SK-N-SH treated with all-trans-retinoic acid at 6 μM for 48 hours (cell line): ENCODE measurements at regions not wholly inside any gene's neighbourhood (a gene's known extent, or its start where the extent isn't known, plus 50 kb on each side); places are given as distances from the start of the nearest gene placed in this dataset.

Experiments
- ATAC-seq: fragments of 200-7000 bp; cut with Tn5 transposase; 3 replicates; pipeline ENCODE4 v1.9.1; 2020; ENCODE audit warnings: mild to moderate bottlenecking, moderate library complexity
- ARNTL ChIP-seq: fragments of 450-650 bp; formaldehyde crosslinking; IDR thresholded peaks from 2 replicates; pipeline ENCODE4 v1.5.0; 2020; ENCODE audit warnings: low read depth, mild to moderate bottlenecking, moderate library complexity, borderline replicate concordance
- BACH2 ChIP-seq: fragments of 250-450 bp; sonication (Bioruptor Pico); IDR thresholded peaks from 2 replicates; pipeline ENCODE4 v1.9.0; 2021; ENCODE audit warnings: mild to moderate bottlenecking, borderline replicate concordance
- CREB5 ChIP-seq: fragments of 250-450 bp; sonication (Bioruptor Pico); IDR thresholded peaks from 2 replicates; pipeline ENCODE4 v1.5.1; 2020; ENCODE audit warnings: low read depth, mild to moderate bottlenecking, moderate library complexity
- CSDC2 ChIP-seq: fragments of 250-450 bp; sonication (Bioruptor Pico); IDR thresholded peaks from 2 replicates; pipeline ENCODE4 v1.5.0; 2020; ENCODE audit warnings: mild to moderate bottlenecking, moderate library complexity
- CSRNP3 ChIP-seq: fragments of 250-450 bp; sonication (Bioruptor Pico); IDR thresholded peaks from 2 replicates; pipeline ENCODE4 v1.5.1; 2021; ENCODE audit warnings: mild to moderate bottlenecking, moderate library complexity
- GLIS3 ChIP-seq: fragments of 250-450 bp; sonication (Bioruptor Pico); IDR thresholded peaks from 2 replicates; pipeline ENCODE4 v1.5.0; 2020; ENCODE audit warnings: mild to moderate bottlenecking, moderate library complexity
- ISL1 ChIP-seq: fragments of 250-450 bp; sonication (Bioruptor Pico); IDR thresholded peaks from 2 replicates; pipeline ENCODE4 v2.1.2; 2022; ENCODE audit warnings: mild to moderate bottlenecking, moderate library complexity
- OSR1 ChIP-seq: fragments of 250-450 bp; sonication (Bioruptor Pico); IDR thresholded peaks from 2 replicates; pipeline ENCODE4 v1.8.0; 2022; ENCODE audit warnings: moderate library complexity, mild to moderate bottlenecking, inconsistent platforms
- PATZ1 ChIP-seq: fragments of 250-450 bp; sonication (Bioruptor Pico); IDR thresholded peaks from 2 replicates; pipeline ENCODE4 v1.8.0; 2020; ENCODE audit warnings: mild to moderate bottlenecking, moderate library complexity, borderline replicate concordance
- PPARA ChIP-seq: fragments of 250-450 bp; sonication (Bioruptor Pico); IDR thresholded peaks from 2 replicates; pipeline ENCODE4 v1.5.0; 2020; ENCODE audit warnings: mild to moderate bottlenecking, borderline replicate concordance
- RARB ChIP-seq: fragments of 250-450 bp; sonication (Bioruptor Pico); IDR thresholded peaks from 2 replicates; pipeline ENCODE4 v1.8.0; 2021; ENCODE audit warnings: mild to moderate bottlenecking, moderate library complexity
- SNAI2 ChIP-seq: fragments of 250-450 bp; sonication (Bioruptor Pico); IDR thresholded peaks from 2 replicates; pipeline ENCODE4 v1.5.0; 2020; ENCODE audit warnings: mild to moderate bottlenecking, moderate library complexity
- TSHZ2 ChIP-seq: fragments of 250-450 bp; sonication (Bioruptor Pico); IDR thresholded peaks from 2 replicates; pipeline ENCODE4 v1.5.0; 2020; ENCODE audit warnings: mild to moderate bottlenecking, moderate library complexity
- ZC3H10 ChIP-seq: fragments of 250-450 bp; sonication (Bioruptor Pico); IDR thresholded peaks from 2 replicates; pipeline ENCODE4 v1.5.1; 2021; ENCODE audit warnings: mild to moderate bottlenecking, moderate library complexity
- ZFP3 ChIP-seq: fragments of 250-450 bp; sonication (Bioruptor Pico); IDR thresholded peaks from 2 replicates; pipeline ENCODE4 v1.5.0; 2020; ENCODE audit warnings: mild to moderate bottlenecking, moderate library complexity
- ZFP30 ChIP-seq: fragments of 450-650 bp; formaldehyde crosslinking; IDR thresholded peaks from 2 replicates; pipeline ENCODE4 v1.5.0; 2022; ENCODE audit warnings: mild to moderate bottlenecking, moderate library complexity
- ZNF565 ChIP-seq: fragments of 450-650 bp; formaldehyde crosslinking; conservative IDR thresholded peaks from 2 replicates; pipeline ENCODE4 v1.5.0; 2020; ENCODE audit warnings: low read depth, mild to moderate bottlenecking, moderate library complexity
- ZNF70 ChIP-seq: fragments of 450-650 bp; formaldehyde crosslinking; IDR thresholded peaks from 2 replicates; pipeline ENCODE4 v1.5.0; 2020; ENCODE audit warnings: mild to moderate bottlenecking, moderate library complexity
- ZNF8 ChIP-seq: fragments of 450-650 bp; formaldehyde crosslinking; IDR thresholded peaks from 2 replicates; pipeline ENCODE4 v1.5.0; 2020; ENCODE audit warnings: mild to moderate bottlenecking, moderate library complexity

- no peak for ATAC-seq
- TF ChIP-seq SNAI2 (CRISPR knock-in tag) = no peak
- TF ChIP-seq ZNF565 = no peak
- no peak for TF ChIP-seq PPARA
- TF ChIP-seq CSRNP3 (CRISPR knock-in tag) = no peak
- TF ChIP-seq ZFP30 (CRISPR knock-in tag) = no peak
Measured at GRCh38 chr2:71802556-71802955, 345.1 kb downstream of the CYP26B1 start.

- TF ChIP-seq PPARA (no peak), ZNF70 (no peak), GLIS3 (CRISPR knock-in tag) (no peak), ZNF565 (no peak), ARNTL (CRISPR knock-in tag) (no peak), ISL1 (CRISPR knock-in tag) (no peak), ZFP3 (no peak), TSHZ2 (CRISPR knock-in tag) (no peak), ZNF8 (CRISPR knock-in tag) (no peak), CSRNP3 (CRISPR knock-in tag) (no peak), SNAI2 (CRISPR knock-in tag) (no peak), ZC3H10 (CRISPR knock-in tag) (no peak), BACH2 (no peak), OSR1 (CRISPR knock-in tag) (no peak), RARB (CRISPR knock-in tag) (no peak), PATZ1 (no peak)
- peak; percentile 73 for ATAC-seq
Measured at GRCh38 chr2:71801969-71802368, 345.7 kb downstream of the CYP26B1 start.

GRCh38 chr2:71801556-71801955 is 346.1 kb downstream of the CYP26B1 start:
- TF ChIP-seq CREB5 (CRISPR knock-in tag) = no peak
- TF ChIP-seq ZNF8 (CRISPR knock-in tag) = no peak
- TF ChIP-seq OSR1 (CRISPR knock-in tag) = no peak
- TF ChIP-seq PPARA = no peak
- no peak for TF ChIP-seq BACH2
- TF ChIP-seq RARB (CRISPR knock-in tag) = no peak
- TF ChIP-seq CSDC2 (CRISPR knock-in tag) = no peak
- TF ChIP-seq ZFP3 = no peak
- TF ChIP-seq PATZ1 = no peak
- no peak for ATAC-seq
